ENCODE measurements at regions not wholly inside any gene's neighbourhood (a gene's known extent, or its start where the extent isn't known, plus 50 kb on each side); places are given as distances from the start of the nearest gene placed in this dataset.
"Not testable (repeated sequence)": the region's sequence is repeated elsewhere in the genome, so short reads cannot be mapped to it uniquely, and the experiment has no call there.

DNA sequence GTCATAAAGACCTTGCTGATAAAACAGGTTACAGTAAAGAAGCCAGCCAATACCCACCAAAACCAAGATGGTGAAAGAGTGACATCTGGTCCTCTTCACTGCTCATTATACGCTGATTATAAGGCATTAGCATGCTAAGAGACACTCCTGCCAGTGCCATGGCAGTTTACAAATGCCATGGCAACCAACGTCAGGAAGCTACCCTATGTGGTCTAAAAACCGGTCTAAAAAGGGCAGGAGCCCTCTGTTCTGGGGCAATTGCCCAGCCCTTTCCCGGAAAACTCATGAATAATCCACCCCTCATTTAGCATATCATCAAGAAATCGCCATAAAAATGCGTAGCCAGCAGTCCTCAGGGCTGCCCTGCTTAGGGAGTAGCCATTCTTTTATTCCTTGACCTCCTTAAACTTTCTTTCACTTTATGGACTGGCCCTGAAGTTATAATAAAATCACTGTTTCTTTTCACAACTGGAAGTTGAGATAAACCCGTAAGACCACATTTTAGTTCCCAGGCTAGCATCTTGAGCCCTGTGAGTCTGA is 260.5 kb upstream of the FAT1 start:
- no peak for DNase-seq

DNA sequence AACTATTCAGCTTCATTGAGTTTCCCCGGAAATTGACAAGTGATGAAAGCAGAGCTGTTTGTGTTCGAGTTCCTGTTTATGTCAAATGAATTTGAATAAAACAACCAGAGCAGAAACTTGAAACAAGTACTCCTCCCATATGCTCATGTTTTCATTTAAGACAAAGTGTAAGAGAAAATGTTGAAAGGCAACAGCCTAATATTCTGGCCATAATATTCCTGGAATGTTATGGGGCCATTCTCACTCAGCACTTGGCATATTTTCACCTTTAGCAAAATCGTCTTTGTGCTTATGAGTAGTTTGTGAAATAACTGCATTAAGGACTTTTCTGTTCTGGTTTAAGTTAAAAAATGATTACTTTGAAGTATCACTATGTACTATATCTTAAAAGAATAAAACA is 276.0 kb upstream of the FAT1 start:
- DNase-seq = no peak

DNA sequence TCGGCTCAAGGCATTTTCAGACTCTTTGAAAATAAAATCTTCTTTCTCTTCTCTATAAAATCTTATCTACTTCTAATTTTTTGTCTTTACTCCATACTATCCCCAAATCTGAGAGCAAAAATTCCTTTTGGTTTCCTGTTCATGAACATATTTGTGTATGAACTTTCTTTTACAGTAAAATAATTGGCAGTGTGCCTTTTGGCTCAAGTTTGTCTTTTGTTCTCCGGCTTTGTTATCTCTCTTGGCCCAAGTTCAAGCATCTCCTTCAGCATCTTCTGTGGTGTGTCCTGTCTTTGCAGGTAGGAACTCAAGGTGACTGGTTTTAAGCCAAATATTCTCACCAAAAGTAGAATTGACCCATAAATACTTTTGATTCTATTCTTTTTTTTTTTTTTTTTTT is 276.6 kb upstream of the FAT1 start:
- no peak for DNase-seq

GRCh38 chr4:187002133-187002532 is 278.5 kb upstream of the FAT1 start:
- not testable (repeated sequence) for DNase-seq

DNA sequence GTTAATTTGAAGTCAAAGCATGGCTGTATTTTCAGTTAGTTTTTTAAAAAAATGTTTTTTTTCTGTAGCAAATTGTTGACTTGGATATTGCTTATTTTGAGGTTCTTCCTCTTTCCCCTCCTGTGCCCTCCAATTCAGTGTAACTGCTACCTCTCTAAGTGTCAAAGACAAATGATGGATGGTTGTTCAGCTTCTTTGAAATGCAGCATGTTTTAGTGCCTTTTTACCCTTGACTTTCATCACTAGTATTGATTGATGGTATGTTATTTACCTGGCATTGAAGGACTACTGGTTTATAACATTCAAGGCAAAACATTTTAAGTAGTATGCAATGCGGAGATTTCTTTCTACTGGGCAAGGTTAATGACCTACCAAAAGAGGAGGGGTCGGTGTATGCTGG is 281.0 kb upstream of the FAT1 start:
- no peak for DNase-seq

DNA sequence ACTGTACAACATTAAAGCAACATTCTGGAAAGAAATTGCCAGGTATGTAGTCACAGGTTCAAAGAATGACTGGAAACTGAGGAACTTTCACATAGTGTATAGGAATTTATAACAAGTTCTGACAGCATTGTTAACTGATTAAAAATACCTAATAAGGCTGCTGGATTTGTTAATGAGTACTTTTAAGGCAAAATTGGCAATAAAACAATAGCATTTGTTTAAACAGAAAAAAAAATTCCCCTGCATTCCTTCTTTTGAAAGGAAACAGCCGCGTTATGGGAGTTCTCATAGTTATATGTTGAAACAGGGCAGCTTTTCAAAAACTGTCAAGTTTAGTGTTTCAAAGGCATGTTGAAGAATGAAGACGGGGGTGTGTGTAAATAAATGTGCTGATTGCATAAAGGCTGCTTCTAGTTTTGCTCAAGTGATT is 282.5 kb upstream of the FAT1 start:
- no peak for DNase-seq

GRCh38 chr4:187010052-187010451 is 286.4 kb upstream of the FAT1 start:
- no peak for DNase-seq

DNA sequence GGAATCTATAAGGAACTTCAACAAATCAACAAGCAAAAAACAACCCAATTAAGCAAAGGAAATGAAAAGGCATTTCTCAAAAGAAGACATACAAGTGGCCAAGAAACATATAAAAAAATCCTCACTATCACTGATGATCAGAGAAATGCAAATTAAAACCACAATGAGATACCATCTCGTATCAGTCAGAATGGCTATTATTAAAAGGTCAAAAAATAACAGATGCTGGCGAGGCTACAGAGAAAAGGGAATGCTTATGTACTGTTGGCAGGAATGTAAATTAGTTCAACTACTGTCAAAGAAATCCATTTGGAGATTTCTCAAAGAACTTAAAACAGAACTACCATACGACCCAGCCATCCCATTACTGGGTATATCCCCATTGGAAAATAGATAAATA is 292.4 kb upstream of the FAT1 start:
- no peak for DNase-seq

- no peak for DNase-seq
These were observed 293.5 kb upstream of the FAT1 start for GRCh38 chr4:187017147-187017546.

- no peak for DNase-seq
These were observed 296.2 kb upstream of the FAT1 start for GRCh38 chr4:187019896-187020295.

DNA sequence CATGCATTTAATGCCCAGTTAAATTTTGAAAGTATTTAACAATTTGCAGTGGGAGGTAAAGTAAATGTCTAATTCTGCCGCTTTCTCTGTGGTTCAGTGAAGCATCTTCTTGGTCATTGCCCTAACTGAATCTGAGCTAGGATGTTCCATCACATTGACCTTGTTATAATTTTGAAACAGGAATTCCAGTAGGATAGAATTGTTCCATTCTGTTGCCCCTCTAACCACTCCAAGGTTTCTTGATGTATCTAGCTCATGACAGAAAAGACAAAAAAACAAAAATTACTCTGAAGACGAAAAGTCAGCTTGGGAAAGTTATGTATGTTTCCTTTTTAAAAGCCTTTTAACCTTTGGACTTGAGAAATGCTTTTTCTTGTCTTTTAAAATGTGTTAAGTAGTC is 297.0 kb upstream of the FAT1 start:
- DNase-seq = no peak

DNA sequence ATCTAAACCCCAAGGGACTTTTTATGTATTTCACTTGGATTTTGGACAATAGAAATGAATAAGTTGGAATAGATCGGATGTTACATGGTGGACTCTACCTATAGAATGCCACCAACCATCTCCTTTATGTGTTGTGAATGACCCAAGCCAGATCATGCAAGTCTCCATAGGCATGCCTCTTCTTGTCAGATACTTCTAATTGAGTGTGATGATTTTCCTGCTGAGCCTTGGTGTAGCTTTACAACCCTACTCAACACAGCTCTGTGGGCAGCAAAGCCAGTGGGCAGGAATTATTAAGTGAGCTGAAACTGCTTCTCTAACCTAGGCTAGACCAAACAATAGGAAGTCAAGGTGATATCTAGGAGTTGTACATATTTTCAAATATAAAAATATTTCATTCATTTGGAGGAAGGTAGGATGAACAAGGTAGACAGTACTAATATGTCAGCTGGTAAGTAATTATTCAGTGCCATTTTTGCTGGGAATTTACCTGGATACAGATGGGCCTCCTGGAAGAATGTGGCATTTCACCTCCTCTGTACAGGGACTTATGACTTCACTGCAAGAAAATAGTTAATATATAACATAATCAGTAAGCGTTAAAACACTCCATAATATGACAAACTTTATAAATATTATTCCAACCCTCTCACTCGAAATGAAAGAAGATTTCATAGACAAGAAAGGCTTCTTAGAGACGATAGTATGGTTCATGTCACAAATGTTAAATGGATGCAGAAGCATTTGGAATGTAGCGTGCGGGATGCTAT is 298.0 kb upstream of the FAT1 start:
- DNase-seq = no peak

DNA sequence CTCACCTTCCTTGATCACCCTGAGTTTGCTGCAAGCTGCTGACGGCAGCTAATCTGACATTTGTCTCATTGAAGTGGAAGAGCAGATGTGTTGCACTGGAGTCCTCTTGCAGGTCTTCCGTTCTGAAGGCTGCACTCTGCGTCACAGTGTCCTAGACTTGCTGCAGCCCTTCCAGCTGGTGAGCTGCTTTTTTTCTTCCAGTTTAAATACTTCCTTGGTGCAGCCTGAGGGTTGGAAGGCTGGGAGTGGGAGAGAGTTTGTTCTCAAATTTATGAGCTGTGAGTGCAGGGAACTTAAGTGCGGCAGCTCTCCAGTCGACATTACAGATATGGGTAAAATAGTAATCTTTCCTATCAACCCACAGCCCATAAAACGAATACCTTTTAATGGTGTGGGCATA is 303.6 kb upstream of the FAT1 start:
- DNase-seq = no peak

DNA sequence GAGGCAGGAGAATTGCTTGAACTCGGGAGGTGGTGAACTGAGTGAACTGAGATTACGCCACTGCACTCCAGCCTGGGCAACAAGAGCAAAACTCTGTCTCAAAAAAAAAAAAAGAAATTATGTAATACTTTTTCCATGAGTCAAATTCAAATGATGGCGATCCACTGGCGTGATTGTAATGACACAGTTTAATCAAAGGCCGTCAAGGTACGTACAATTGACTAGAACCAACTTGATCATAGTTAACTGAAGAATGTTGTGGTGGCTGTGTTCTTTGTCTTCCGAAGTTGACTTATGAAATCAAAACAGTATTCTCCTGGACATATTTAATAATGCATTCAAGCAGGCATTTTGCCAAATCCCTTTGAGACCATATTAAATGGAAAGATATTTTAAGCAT is 318.6 kb upstream of the FAT1 start:
- no peak for DNase-seq

DNA sequence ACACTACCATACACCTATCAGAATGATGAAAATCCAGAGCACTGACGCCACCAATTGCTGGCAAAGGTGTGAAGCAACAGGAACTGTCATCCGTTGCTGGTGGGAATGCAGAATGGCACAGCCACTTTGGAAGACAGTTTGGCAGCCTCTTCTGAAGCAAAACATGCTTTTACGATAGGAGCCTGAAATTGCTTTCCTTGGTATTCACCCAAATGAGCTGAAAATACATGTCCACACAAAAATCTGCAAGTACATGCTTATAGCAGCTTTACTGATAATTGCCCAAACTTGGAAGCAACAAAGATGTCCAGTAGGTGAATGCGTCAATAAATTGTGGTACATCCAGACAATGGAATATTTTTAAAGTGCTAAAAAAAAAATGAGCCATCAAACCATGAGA is 322.8 kb upstream of the FAT1 start:
- no peak for DNase-seq

GRCh38 chr4:187059021-187059420 is 335.4 kb upstream of the FAT1 start:
- DNase-seq = no peak

- no peak for DNase-seq
These were observed 336.2 kb upstream of the FAT1 start for GRCh38 chr4:187059895-187060294.

DNA sequence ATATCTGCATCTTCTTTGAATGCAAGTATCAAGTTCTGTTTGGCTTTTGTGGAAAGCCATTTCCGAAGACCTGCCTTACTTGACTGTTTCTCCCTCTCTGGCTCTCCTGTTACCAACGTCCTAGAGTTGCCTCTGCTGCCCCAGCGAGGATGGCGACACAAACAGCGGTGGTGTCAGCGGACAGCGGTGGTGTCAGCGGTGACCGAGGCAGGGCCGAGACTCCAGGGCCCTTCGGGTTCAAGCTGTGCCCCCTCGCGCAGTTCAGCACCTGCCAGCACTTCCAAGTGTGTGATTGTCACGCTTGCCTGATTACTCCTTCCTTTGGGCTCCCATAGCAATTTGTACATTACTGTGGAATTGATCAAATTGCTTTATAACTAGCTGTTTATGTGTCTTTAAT is 336.9 kb upstream of the FAT1 start:
- no peak for DNase-seq

GRCh38 chr4:187063251-187063650 is 339.6 kb upstream of the FAT1 start:
- no peak for DNase-seq

GRCh38 chr4:187064033-187064432 is 340.4 kb upstream of the FAT1 start:
- no peak for DNase-seq

DNA sequence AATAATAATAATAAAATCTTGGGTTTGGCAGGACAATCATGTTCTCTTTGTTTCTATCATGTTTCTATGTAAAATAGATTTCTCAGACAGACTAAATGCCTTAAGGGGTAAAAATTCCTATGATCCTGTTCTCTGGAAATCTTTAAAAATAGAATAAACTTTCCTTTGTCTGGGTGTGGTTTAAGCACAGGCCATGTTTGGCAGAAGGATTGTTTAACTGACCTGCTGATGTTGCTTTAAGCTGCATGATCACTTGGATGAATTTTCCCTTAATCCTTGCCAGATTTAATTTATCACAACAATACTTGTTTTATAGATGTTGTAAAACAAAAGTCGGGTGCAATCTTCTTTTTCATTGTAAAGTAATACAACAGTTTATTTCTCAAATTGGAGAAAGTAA is 341.7 kb upstream of the FAT1 start:
- no peak for DNase-seq

DNA sequence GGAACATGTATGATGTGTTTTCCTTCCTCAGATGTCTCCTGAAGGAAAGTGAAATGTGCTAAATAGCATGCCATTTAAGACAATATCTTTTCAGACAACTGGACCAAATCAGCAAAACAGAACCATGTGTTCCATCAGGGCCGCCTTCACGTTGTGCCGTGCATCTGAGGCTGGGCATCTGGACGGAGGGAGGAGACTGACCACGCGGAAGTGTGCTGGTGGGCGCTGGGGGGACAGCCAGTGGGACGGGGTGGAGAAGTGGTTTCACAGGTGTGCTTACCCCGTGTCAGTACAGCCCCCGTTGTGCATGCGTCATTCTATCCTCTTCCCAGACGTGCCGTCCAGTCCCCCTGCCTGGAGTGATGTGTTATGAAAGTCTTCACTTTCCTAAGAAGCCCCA is 342.1 kb upstream of the FAT1 start:
- DNase-seq = no peak

- no peak for DNase-seq
These were observed 345.7 kb upstream of the FAT1 start for GRCh38 chr4:187069398-187069797.

- no peak for DNase-seq
These were observed 346.5 kb upstream of the FAT1 start for GRCh38 chr4:187070158-187070557.

DNA sequence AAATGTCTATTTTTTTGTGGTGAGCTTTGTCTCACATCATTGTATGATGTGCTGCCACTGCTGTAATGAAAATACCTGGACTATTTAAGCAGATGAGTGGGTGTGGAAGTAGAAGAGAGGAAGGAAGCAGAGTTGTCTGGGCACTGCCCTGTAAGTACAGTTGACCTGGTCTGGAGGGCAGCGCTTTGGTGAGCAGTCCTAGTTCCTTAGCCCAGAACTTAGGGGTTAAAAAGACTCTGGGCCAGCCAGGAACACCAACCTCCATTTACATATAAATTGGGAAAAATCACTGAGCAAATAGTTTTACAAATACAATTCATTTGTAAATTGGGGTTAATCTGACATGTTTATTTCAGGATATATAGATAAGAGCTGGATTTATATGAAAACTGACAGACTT is 347.1 kb upstream of the FAT1 start:
- no peak for DNase-seq
